Midbrain (tissue), 1 donor: ENCODE measurements at regions not wholly inside any gene's neighbourhood (a gene's known extent, or its start where the extent isn't known, plus 50 kb on each side); places are given as distances from the start of the nearest gene placed in this dataset.

Source experiments
- DNase-seq: peaks from one replicate; lab custom pipeline; 2025; lab: John Stamatoyannopoulos, UW

DNA sequence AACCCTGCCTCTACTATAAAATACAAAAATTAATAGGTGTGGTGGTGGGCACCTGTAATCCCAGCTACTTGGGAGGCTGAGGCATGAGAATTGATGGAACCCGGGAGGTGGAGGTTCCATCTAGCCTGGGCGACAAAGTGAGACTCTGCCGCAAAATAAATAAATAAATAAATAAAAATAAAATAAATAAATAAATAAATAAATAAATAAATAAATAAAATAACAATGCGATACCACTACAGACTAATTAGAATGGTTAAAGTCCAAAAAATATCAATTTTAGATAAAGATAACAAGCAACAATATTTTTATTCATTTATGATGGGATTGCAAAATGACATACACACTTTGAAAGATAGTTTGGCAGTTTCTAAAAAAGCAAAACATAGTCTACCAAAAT, 1131.5 kb downstream of the SI start:
- DNase-seq, result no peak

DNA sequence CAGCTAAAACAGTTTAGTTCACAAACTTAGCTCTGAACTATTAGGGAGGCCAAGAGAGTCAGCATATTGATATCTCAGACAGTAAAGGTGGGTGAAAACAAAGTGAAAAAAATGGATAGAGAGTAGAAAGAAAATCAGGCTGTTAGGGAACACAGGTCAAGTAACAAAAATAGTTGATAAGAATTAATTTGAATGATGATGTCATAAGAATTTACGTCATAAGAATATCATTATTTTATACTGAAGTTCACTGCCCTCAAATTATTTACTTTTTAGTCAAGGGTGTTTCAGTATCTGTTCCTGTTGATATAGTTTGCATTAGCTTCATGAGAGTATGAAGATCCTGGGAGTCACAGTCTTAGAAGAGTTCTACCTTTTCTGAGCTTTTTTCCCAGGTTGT, 1134.6 kb downstream of the SI start:
- no peak for DNase-seq

DNA sequence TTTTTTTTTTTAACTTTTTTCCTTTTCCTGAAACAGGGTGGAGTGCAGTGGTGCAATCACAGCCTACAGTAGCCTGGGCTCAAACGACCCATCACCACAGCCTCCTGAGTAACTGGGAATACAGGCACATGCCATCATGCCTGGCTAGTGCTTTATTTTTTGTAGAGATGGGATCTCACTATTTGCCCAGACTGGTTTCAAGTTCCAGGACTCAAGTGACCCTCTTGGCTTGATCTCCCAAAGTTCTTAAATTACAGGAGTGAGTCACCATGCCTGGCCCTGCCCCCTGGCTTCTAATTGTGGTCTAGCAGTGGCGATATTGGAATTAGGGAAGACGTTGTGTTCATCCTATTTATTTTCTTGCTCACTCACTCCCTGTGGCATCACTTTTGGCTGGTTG, 1138.4 kb downstream of the SI start:
- DNase-seq, result no peak

GRCh38 chr3:163936543-163936942, 1141.8 kb downstream of the SI start:
- no peak for DNase-seq

DNA sequence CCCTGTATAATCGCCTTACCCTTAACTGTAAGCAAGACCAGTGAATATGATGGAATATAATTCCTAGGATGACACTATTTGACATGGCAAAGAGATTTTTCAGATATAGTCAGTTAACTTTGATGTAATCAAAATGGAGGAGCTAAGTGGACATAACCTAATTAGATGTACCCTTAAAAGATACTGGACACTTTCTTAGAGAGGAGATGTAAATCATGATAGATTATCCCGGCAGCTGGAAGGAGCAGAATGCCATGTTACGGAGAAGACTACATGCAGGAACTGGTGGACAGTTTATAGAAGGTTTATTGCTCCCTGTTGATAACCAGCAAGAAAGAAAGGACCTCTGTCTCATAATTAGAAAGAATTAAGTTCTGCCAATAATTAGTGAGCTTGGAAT, 1142.9 kb downstream of the SI start:
- DNase-seq, result no peak

DNA sequence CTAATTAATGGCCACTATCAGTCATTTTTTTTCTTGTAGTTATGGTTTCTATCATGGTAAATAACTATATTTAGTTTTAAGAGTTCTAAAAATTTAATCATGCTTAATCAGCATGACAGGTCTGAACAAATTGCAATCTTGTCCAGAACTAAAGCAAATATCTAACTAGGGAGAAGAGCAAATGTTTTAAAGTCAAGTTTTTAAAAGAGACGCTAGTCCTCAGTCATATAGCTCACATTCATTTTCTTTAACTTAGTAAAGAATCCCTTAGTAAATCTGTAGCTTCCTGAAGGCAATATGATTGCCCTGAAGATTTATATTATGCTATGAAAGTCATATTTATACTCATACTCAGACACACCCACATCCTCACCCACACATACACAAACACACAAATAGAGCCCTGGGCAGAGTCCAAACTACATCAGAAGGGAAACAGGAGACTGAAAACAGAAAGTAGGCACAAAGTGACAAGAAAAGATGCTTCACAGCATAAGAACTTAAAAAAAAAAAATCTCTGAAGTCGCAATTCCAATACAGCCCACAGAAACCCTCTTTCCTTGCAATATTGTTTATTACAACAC, 1149.1 kb downstream of the SI start:
- DNase-seq, result no peak

GRCh38 chr3:163927521-163927920, 1150.8 kb downstream of the SI start:
- DNase-seq, result no peak

DNA sequence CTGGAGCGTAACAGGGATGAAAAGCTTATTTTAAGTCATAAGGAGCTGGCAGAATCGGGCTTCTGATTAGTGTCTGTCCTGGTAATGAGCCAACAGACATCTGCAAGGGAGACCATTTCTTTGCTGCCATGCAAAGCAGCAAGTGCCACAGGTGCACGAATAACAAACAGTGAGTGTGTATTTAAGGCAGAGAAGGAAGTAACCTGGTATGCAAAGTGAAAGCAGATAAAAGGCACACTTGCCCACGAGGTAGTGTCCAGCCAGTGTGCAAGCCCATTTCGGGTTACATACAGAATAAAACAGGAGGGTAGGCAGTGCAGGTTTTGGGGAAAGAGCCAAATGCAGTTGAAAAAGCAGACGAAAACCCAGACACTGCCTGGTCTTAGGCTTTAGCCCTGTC, 1153.7 kb downstream of the SI start:
- no peak for DNase-seq

- no peak for DNase-seq
Observed at GRCh38 chr3:163919154-163919553, 1159.1 kb downstream of the SI start.

DNA sequence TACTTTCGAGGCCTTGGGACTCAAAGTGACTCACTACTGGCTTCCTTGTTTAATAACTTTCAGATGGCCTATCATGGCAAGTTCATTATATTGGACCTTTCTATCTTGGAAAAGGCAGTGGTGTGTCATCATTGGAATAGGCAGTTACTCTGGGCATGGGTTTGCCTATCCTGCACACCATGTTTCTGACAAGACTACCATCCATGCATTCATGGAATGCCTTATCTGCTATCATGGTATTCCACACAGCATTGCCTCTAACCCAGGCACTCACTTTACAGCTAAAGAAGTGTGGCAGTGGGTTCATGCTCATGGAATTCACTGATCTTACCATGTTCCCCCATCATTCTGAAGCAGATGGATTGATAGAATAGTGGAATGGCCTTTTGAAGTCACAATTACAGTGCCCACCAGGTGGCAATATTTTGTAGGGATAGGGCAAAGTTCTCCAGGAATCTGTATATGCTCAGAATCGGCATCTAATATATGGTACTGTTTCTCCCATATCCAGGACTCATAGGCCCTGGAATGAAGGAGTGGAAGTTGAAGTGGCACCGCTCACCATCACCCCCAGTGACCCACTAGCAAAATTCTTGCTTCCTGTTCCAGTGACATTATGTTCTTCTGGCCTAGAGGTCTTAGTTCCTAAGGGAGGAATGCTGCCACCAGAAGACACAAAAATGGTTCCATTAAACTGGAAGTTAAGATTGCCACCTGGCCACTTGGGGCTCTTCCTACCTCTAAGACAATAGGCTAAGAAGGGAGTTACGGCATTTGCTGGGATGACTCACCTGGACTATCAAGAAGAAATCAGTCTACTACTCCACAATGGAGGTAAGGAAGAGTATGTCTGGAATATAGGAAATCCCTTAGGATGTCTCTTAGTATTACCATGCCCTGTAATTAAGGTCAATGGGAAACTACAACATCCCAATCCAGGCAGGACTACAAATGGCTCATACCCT, 1161.4 kb downstream of the SI start:
- no peak for DNase-seq

DNA sequence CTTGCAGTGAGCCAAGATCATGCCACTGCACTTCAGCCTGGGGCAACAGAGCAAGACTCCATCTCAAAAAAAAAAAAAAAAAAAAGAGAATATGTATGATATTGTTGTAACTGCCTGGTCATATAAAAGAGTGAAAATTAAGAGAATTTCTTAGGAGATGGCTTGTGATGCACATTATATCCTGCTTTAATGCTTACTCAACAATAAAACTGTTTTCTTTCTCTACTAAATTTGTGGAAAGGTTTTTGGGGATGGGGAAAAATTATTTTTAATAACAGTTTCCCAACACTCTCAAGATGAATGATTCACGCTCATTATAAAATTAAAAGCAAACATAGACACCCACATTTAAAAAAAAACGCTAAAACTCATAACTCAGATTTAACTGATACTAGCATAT, 1163.0 kb downstream of the SI start:
- no peak for DNase-seq

GRCh38 chr3:163914567-163914966, 1163.7 kb downstream of the SI start:
- no peak for DNase-seq

DNA sequence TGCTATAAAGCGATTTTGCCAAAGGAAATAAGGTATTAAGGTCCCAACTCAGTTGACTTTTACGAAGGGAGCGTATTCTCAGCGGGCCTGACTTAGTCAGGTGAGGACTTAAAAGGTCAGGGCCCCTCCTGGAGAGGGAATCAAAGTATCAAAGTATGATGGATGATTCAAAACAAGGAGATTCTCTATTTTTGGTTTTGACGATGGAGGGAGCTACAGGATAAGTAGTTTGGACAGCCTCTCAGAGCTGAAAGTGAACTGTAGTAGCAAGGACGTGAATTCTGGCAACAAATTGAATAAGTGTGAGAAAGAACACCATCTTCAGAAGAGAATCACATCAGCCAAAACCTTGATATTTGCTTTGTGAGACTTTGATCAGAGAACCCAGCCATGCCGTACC, 1186.5 kb downstream of the SI start:
- no peak for DNase-seq

- DNase-seq, result no peak
Observed at GRCh38 chr3:163890661-163891060, 1187.6 kb downstream of the SI start.

DNA sequence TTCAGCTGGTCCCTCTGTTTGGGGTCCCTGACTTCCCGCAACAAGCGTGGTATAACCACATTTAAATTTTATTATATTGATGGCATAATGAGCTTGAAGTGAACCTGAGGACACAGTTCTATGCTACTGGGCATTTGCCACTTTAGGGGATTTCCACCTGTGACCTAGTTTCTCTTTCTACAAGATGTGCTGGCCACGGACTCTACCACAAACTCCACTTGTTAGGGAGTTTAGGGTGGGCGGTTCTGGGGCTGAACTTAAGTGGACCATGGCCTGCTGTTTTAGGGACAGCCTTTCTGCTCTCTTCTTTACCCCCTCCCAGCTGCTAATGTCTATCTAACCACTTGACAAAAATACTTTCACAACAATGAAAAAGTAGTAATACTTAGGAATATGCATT, 1199.1 kb downstream of the SI start:
- DNase-seq, result no peak

- DNase-seq, result no peak
Observed at GRCh38 chr3:163878396-163878795, 1199.9 kb downstream of the SI start.

DNA sequence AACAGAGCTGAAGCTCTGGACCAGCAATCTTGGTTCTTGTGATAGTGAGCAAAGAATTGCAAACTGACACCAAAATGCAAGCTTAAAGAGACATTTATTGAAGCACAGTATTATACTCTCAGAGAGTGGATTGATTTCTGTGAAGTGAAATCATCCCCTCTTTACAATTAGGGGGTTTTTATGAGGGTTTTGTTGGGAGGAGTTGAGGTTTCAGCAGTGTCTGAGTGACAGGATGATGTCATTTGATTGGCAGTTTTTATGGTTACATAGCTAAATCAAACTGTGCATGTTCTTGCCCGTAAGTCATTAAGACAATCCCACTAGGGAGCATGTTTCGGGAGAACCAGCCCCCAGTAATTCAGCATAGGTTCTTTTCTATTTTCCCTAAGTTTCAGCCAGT, 1200.5 kb downstream of the SI start:
- no peak for DNase-seq

- DNase-seq, result no peak
Observed at GRCh38 chr3:163863146-163863545, 1215.2 kb downstream of the SI start.

DNA sequence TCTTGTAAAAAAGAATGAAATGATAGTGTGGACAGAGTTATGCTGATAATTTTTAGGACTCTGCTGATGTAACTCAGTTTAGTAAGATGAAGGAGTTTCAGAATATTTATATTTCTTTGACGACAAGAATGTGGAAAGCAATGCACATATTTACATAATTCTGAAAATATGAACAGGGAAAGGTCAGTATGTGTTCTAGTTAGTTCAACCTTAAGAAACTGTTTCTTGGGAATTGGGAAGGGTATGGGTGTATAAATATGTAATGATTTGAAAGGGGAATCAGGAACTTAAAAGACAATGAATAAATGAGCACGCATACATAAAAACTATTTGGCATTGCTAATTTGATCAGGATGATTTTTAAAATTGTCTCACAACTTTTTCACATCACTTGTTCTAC, 1226.1 kb downstream of the SI start:
- DNase-seq, result no peak

- DNase-seq, result no peak
Observed at GRCh38 chr3:163838769-163839168, 1239.5 kb downstream of the SI start.

DNA sequence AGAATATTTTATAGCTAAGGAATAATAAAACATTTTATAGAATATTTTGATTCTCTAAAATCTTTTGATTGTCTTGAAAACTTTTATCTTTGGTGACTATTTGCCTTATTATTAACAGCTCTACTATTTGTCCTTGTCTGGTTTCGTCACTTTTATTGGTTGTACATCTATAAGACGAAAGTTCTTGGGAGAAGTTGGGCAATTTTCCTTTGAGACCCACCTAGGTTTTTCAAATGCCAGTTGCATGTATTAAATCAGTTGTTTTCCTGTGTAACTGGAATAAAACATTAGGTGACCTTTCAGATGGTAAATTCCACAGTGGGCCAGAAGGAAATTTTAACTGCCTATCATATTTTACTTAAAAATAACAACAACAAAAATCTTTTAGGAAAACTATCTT, 1245.7 kb downstream of the SI start:
- no peak for DNase-seq

GRCh38 chr3:163821841-163822240, 1256.5 kb downstream of the SI start:
- no peak for DNase-seq

GRCh38 chr3:163817015-163817414, 1261.3 kb downstream of the SI start:
- no peak for DNase-seq

DNA sequence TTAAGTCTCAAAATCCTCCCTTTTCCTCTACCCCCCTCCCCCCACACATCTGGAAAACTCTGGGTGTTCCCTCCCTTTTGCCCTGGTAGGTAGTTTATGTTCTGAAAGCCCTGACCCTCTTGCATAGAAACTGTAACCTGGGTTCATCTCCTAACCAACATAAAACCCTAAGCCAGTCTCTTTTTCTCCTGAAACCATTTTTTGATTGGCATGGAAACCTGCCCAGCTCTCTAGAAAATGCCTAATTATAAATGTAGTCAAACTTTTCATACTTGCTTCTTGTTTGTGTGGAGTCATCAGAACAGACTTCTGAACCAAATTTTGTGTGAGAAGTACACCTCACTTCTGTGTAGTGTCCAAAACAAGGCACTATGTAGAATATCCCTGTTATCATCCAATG, 1264.4 kb downstream of the SI start:
- no peak for DNase-seq
